ENCODE measurements at regions not wholly inside any gene's neighbourhood (a gene's known extent, or its start where the extent isn't known, plus 50 kb on each side); places are given as distances from the start of the nearest gene placed in this dataset.

- no TSS peak for BruUV-seq (replicated peaks)
- no peak overlapping the region for H2AFZ ChIP-seq (ENCODE audit: low read depth, low read length)
- H3K9ac ChIP-seq (replicated peaks; ENCODE audit: extremely low read depth, insufficient read depth, low read length): no peak overlapping the region
Measured at GRCh38 chr7:56188823-56189346, 72.7 kb upstream of the NUPR2 start.

More at GRCh38 chr7:56188823-56189346, 72.7 kb upstream of the NUPR2 start:
- H3K27ac ChIP-seq (ENCODE audit: insufficient read depth, low read depth, low read length): no peak overlapping the region
- H3K4me1 ChIP-seq (ENCODE audit: control insufficient read depth, extremely low read depth, insufficient read depth, low read length): no peaks in the 10 kb centered on the region
- no peak overlapping the region for H3K4me3 ChIP-seq (replicated peaks in 1 of 3; ENCODE audit: insufficient read depth in 1 of 3, low read depth in 1 of 3, low read length in 3 of 3)
- ChIA-PET POLR2A (no interaction called here), CTCF (no interaction called here)
- intact Hi-C loops (cut with micrococcal nuclease): no loop called here
- no peaks in the 10 kb centered on the region for H3K79me2 ChIP-seq (ENCODE audit: control insufficient read depth, insufficient read depth, low read length)
- DNase-seq (ENCODE audit: low read depth, low spot score) (no peak), FAIRE-seq (no peak)
- H3K9me1 ChIP-seq (replicated peaks; ENCODE audit: control insufficient read depth, extremely low read depth, insufficient read depth, low read length): no peaks in the 10 kb centered on the region
- H3K27me3 ChIP-seq (ENCODE audit: control insufficient read depth in 2 of 2, insufficient read depth in 2 of 2, low read length in 2 of 2): no peaks in the 10 kb centered on the region
- H3K36me3 ChIP-seq (ENCODE audit: control insufficient read depth in 2 of 2, extremely low read depth in 1 of 2, insufficient read depth in 2 of 2, low read length in 2 of 2): no peaks in the 10 kb centered on the region
- dilution Hi-C loops (cut with MboI; ENCODE audit: extremely low pct_ligation_motif_present, low sequenced_read_pairs): no loop called here
- H3K9me3 ChIP-seq (replicated peaks; ENCODE audit: control insufficient read depth, insufficient read depth, low read length): no peaks in the 10 kb centered on the region
- TF ChIP-seq GATA2 (IDR thresholded peaks at IDR 0.05; ENCODE audit: insufficient read depth, insufficient read length, low read depth, low read length) (no peak), POLR2A (IDR thresholded peaks at IDR 0.05; ENCODE audit: low read depth, low read length) (no peak), FOS (IDR thresholded peaks at IDR 0.05; ENCODE audit: borderline replicate concordance, insufficient read depth, low read length) (no peak), JUN (IDR thresholded peaks at IDR 0.05; ENCODE audit: borderline replicate concordance, insufficient read depth, insufficient read length, low read depth) (no peak), CTCF (IDR thresholded peaks at IDR 0.05; ENCODE audit: extremely low read depth in 1 of 2, insufficient read depth in 1 of 2, low read depth in 1 of 2, low read length in 2 of 2) (no peak), MAX (IDR thresholded peaks at IDR 0.05; ENCODE audit: insufficient read depth, insufficient read length) (no peak), EZH2 (IDR thresholded peaks at IDR 0.05; ENCODE audit: borderline replicate concordance, low read depth, low read length, severe bottlenecking) (no peak), POLR2AphosphoS5 (IDR thresholded peaks at IDR 0.05; ENCODE audit: insufficient read depth, low read depth, low read length) (no peak), MYC (IDR thresholded peaks at IDR 0.05; ENCODE audit: low read depth, low read length) (no peak)
- no peak overlapping the region for H3K4me2 ChIP-seq (ENCODE audit: insufficient read depth, low read length)
- no peaks in the 10 kb centered on the region for H4K20me1 ChIP-seq (replicated peaks; ENCODE audit: control insufficient read depth, extremely low read depth, insufficient read depth, low read length)
